Gastroesophageal sphincter (tissue), 3 donors: ENCODE measurements at regions not wholly inside any gene's neighbourhood (a gene's known extent, or its start where the extent isn't known, plus 50 kb on each side); places are given as distances from the start of the nearest gene placed in this dataset.

ENCODE experiments used
- CTCF ChIP-seq, 4 experiments: fragments of 200-600 bp in 2 of 4; fragments of 450-650 bp in 2 of 4; sonication (generic) in 1 of 4; IDR thresholded peaks; one replicate each; pipeline ENCODE4 v1.5.1; 2017 to 2019; ENCODE audit warnings: antibody characterized with exemption in 4 of 4, mild to moderate bottlenecking in 2 of 4, moderate library complexity in 2 of 4
- POLR2A ChIP-seq, 2 donors: fragments of 450-650 bp; IDR thresholded peaks; one replicate each; pipeline ENCODE4 v1.6.1; 2017; ENCODE audit warnings: antibody characterized with exemption in 2 of 2, mild to moderate bottlenecking in 2 of 2, moderate library complexity in 1 of 2

GRCh38 chr1:19009882-19010321, 53.4 kb upstream of the IFFO2 start:
- TF ChIP-seq CTCF (IDR thresholded peaks at IDR 0.05) = no peak
- no peak for TF ChIP-seq POLR2A (IDR thresholded peaks at IDR 0.05)
